Stimulated activated CD8-positive, alpha-beta memory T cell treated with anti-CD3 and anti-CD28 coated beads, Interleukin-12 subunit alpha, Interleukin-12 subunit beta, amount 100 ng/mL, for 1 hour (primary cell): ENCODE measurements at regions not wholly inside any gene's neighbourhood (a gene's known extent, or its start where the extent isn't known, plus 50 kb on each side); places are given as distances from the start of the nearest gene placed in this dataset.

Experiments used
- DNase-seq: peaks from one replicate; pipeline ENCODE4 v3.0.0-alpha.2; 2020; ENCODE audit warnings: low read depth

- no peak for DNase-seq
Measured at GRCh38 chr6:164214066-164214465, 799.5 kb downstream of the QKI start.

DNA sequence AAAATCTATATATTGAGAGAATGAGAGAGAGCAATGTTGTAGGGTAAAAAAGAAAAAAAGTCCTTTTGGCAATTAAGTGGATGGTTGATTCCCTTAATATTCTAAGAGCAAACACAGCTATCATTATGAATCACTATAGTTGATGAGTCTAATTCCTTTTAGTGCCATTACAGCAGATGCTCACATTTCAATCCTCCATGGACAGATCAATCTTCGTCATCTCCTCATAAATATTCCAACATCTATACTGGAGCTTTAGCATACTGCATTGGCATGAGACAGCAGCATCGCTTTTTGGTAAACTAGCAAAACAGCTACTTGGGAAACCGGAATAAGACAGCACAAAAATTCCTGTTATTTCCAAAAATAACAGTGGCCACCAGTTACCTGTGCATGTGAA, 796.7 kb downstream of the QKI start:
- DNase-seq, result no peak

GRCh38 chr6:164210783-164211182, 796.3 kb downstream of the QKI start:
- DNase-seq, result no peak

DNA sequence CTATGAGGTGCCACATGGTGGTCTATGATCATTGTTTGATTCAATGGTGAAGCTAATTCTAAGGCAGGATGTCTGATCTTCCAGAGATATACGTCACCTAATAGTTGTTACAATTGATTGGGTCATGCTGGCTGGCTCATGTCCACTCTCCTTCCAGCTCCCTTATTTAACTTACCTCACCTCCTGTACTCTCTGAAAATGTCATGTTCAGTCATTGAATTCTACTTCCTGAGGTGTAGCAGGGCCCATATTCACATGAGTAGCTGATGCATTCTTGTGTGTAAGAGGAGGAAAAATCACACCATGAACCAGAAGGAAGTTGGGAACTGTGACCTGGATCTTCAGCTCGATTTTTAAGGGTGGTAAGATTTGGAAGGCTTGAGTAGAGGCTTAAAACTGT, 795.8 kb downstream of the QKI start:
- DNase-seq, result no peak

DNA sequence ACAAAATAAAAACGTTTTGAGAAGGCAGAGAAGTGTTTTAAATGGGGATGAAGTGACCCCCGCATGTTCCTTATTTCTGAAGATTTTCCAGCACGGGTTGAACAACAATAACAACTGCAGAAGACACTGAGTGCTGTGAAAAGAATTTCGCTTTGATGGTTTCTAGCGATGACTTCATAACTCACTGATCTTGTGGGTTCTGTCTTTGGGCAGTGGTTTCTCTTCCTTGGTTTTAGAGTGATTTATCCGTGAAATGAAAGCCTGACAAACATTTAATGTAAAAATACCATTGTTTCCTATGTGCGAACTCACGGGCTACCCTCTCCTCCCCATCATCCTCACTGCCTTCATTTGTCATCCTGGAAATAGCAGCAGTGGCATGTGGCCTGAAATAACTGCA, 793.9 kb downstream of the QKI start:
- no peak for DNase-seq

DNA sequence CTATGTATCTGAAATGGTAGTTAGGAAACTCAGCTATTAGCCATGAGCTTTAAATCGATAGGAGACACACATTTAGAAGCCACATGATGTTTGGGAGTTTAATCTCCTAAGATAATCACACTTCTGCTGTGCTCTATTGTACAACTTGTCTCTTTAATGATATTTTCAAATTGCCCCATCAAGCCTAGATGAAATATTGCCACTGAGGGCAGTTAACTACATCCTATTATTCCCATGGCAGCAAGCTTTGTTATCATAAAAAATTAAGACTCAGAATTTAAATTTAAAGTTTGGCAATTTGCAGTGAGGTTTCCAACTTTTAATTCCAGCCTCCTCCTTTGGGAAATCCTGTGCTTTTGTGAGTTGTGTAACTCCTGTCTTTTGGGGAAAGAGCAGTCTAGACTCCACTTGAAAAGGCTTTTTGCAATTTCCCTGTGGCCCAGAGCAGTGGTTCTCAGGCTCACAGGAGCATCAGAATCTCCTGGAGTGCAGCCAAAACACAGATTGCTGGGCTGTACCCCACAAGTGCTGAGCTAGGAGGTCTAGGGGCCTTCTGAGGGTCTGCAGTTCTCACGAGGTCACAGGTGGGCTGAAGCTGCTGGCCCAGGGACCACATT, 792.4 kb downstream of the QKI start:
- no peak for DNase-seq

DNA sequence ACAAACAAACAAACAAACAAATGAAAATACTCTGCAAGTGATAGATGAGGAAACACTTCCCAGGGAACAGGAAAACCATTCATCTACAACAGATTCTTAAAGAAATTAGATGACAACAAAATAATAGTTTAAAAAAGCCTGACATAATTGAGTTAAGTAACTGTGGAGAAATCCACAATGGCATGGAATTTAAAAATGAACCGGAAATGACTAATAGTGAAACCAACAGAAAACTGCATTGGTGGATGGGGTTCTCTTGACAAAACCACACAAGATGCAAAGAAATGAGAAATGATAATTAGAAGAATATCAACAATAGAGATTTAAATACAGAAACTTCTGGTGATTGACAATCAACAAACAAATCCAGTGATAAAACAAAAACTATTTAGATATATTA, 785.6 kb downstream of the QKI start:
- no peak for DNase-seq

GRCh38 chr6:164195942-164196281, 781.4 kb downstream of the QKI start:
- no peak for DNase-seq

GRCh38 chr6:164195278-164195941, 780.9 kb downstream of the QKI start:
- no peak for DNase-seq

DNA sequence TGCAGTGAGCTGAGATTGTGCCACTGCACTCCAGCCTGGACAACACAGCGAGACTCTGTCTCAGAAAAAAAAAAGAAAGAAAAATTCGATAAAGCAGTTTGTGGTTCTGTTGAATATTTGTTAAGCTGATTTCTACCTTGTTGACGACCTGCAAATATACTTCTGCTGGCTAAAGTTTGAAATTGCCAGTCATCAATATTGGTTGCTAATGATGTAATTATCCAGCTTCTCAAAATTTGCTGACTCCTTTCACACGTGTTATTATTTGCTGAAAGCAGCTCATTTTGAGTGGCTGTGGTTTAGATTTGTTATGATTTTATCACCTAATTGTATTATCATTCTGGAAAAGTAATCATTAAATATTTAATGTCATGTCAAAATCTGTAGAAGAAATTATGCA, 774.3 kb downstream of the QKI start:
- no peak for DNase-seq

- no peak for DNase-seq
Measured at GRCh38 chr6:164185471-164185871, 771.0 kb downstream of the QKI start.

DNA sequence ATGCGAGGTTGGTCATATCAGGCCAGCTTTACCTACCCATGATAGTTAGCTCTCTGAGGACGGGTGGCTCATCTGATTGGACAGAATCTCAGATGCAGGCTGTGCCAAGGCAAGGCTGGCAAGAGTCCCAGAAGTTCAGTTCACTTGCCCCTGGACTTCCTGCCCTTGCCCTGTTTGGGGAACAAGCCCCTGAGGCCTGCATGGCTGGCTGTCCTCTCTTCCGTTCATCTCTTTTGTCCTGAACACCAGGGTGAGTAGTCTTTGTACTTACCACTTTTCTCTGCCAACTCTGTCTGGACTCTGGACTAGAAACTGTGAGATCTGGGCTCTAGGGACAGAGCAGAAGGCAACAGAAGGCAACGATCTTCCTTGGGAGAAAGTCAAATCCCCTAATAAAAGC, 769.9 kb downstream of the QKI start:
- no peak for DNase-seq

GRCh38 chr6:164183556-164184123, 769.1 kb downstream of the QKI start:
- no peak for DNase-seq

GRCh38 chr6:164178679-164179332, 764.3 kb downstream of the QKI start:
- no peak for DNase-seq

GRCh38 chr6:164169355-164169754, 754.8 kb downstream of the QKI start:
- DNase-seq, result no peak

GRCh38 chr6:164168595-164168994, 754.1 kb downstream of the QKI start:
- no peak for DNase-seq

DNA sequence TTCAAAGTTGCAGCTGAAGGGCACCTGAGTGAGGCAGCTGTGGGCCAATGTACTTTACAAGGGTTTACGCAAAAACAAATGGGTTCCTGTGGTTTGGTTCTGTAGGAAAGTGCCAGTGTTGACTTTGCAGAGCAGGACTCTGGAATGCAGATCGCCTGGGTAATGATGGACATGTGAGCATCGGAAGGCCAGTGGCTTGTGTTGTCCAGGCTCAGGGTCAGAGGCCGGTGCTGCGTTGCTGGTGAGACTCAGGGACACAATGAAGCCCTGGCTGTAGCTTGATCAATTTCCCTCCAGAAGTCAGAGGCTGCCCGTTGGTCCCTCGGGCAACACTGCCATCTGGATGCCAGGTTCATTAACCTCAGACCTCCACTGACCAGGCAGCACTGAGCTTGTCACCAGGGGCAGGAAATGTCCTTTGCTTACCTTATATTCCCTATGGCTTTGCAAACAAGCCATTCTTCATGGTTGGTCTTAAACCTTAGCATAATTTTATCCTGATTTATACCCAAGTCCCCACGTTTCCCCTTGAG, 753.4 kb downstream of the QKI start:
- DNase-seq, result no peak

DNA sequence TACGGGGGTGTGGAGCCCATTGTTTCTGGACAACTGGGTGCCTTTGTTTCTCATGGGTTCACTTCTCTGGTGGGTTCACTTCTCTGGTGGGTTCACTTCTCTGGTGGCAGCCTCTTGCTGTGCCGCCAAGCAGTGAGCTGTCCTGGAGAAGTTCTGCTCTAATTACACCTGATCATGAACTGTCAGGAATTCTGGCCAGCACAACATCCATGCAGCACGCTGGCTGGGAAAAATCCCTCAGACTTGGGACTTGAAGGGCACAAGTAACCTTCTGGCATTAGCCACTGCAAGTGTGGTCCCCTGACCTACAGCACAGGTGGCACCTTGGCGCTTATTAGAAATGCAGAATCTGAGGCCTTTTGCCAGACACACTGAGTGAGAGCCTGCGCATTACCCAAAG, 752.5 kb downstream of the QKI start:
- DNase-seq, result no peak

DNA sequence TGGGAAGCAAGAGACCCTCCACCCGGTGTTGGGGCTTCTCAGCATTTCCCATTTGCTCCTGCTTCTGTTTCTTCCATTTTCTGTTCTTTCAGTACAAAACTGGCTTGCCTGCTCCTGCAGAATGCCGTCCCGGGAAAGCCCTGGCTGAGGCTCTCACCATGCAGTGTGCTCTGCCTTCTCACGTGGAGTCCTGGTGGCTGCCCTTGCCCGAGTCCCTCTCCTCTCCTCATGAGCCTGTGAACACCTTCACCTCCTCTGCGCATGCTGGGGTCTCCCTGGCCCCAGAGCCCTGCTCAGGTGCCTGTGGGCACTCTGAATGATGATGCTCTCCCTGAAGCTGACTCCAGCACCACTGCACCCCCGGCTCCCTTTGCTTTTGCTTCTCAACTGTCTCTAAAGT, 752.0 kb downstream of the QKI start:
- no peak for DNase-seq

GRCh38 chr6:164164876-164165275, 750.4 kb downstream of the QKI start:
- DNase-seq, result no peak

- no peak for DNase-seq
Measured at GRCh38 chr6:164163239-164163638, 748.7 kb downstream of the QKI start.

GRCh38 chr6:164159061-164159460, 744.5 kb downstream of the QKI start:
- no peak for DNase-seq

GRCh38 chr6:164154588-164154987, 740.1 kb downstream of the QKI start:
- DNase-seq, result no peak
